ENCODE measurements at regions not wholly inside any gene's neighbourhood (a gene's known extent, or its start where the extent isn't known, plus 50 kb on each side); places are given as distances from the start of the nearest gene placed in this dataset.

DNA sequence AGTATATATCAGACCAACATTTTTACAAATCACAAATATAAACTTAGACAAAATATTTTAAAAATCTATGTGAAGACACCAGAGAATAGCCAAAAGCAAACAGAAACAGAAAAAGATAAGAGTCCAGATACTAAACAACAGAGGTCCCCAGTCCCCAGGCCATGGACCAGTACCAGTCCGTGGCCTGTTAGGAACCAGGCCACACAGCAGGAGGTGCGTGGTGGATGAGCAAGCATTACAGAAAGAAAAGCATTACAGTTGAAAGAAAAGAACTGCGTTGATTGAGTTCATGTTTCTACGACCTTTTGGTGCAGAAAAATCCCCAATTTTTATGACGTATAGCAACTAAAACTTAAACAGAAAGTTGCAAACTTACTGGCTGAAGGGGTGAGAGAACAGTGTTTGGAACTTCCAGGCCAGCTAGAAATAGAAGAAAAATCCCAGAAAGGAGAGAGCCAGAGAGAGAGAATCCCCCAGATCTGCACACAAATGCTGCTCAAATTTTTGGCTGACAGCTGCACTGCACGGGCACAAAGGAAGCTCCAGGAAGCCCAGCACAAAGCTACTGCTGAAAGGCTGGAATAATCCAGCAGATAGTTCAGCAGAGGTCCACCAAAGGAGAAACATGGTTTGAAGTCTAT lies 159.6 kb upstream of the C14orf180 start:
- TF ChIP-seq, protein P1, sequence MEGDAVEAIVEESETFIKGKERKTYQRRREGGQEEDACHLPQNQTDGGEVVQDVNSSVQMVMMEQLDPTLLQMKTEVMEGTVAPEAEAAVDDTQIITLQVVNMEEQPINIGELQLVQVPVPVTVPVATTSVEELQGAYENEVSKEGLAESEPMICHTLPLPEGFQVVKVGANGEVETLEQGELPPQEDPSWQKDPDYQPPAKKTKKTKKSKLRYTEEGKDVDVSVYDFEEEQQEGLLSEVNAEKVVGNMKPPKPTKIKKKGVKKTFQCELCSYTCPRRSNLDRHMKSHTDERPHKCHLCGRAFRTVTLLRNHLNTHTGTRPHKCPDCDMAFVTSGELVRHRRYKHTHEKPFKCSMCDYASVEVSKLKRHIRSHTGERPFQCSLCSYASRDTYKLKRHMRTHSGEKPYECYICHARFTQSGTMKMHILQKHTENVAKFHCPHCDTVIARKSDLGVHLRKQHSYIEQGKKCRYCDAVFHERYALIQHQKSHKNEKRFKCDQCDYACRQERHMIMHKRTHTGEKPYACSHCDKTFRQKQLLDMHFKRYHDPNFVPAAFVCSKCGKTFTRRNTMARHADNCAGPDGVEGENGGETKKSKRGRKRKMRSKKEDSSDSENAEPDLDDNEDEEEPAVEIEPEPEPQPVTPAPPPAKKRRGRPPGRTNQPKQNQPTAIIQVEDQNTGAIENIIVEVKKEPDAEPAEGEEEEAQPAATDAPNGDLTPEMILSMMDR (IDR thresholded peaks at IDR 0.05) = no peak
- no peak for TF ChIP-seq POLR2AphosphoS5 (IDR thresholded peaks at IDR 0.05)
